HS-27A (cell line): ENCODE measurements at regions not wholly inside any gene's neighbourhood (a gene's known extent, or its start where the extent isn't known, plus 50 kb on each side); places are given as distances from the start of the nearest gene placed in this dataset.
"Not testable (repeated sequence)": the region's sequence is repeated elsewhere in the genome, so short reads cannot be mapped to it uniquely, and the experiment has no call there.

Source experiments
- DNase-seq: peaks from one replicate; pipeline ENCODE4 v3.0.0-alpha.2; 2012; ENCODE audit warnings: low read depth, missing footprints

GRCh38 chr6:93940381-93940780 is 521.0 kb upstream of the EPHA7 start:
- DNase-seq, result no peak

- DNase-seq, result no peak
Observed at GRCh38 chr6:93932175-93932574, 512.8 kb upstream of the EPHA7 start.

GRCh38 chr6:93927731-93928130 is 508.4 kb upstream of the EPHA7 start:
- DNase-seq, result no peak

GRCh38 chr6:93919365-93919764 is 500.0 kb upstream of the EPHA7 start:
- no peak for DNase-seq

DNA sequence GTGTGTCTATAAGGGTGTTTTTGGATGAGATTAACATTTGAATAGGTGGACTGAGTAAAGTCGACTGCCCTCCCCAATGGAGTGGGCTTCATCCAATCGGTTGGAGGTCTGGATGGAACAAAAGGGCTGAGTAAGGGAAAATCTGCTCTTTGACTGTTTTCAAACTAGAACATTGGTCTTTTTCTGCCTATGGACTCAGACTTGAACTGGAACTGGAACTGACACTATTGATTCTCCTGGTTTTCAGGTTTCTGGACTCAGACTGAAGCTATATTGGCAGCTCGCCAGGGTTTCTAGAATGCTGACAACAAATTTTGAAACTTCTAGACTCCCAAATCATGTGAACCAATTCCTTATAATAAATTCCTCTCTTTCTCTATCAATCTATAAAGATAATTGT is 498.9 kb upstream of the EPHA7 start:
- no peak for DNase-seq

DNA sequence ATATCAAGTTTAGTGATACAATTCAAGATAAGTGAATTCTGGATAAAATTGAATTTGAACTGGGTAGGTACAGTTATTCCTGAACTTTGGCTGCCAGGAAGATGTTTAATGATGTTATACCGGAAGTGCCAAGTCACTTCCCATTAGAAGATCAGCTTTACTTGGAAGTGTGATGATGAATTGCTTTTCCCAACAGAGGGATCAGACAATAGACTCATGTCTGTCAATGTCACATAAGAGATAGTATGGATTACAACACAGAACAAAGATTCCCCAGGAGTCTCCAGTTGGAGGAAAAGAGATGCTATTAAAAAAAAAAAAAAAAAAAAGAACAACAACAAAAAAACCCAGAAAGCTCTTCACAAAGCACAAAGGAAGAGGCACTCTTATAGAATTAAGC is 497.9 kb upstream of the EPHA7 start:
- no peak for DNase-seq

DNA sequence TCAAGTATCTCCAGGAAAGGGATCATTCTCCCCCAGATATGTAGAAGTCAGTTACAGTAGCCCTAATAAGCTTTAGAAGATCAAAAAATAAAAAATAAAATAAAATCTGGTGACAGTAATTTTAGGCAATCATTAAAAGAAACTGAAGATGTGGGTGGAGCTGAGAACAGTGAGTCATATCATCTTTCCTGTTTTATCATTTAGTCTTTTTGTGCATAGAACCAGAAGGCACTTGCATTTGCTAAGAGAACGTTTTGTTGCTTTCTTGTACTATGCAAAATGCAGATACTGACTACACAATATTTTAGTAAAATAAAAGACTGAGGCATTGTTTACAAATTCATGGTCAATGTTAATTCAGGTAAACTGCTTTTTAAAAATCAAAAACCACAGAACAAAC is 497.4 kb upstream of the EPHA7 start:
- no peak for DNase-seq

GRCh38 chr6:93915961-93916360 is 496.6 kb upstream of the EPHA7 start:
- no peak for DNase-seq

- no peak for DNase-seq
Observed at GRCh38 chr6:93902517-93902916, 483.2 kb upstream of the EPHA7 start.

DNA sequence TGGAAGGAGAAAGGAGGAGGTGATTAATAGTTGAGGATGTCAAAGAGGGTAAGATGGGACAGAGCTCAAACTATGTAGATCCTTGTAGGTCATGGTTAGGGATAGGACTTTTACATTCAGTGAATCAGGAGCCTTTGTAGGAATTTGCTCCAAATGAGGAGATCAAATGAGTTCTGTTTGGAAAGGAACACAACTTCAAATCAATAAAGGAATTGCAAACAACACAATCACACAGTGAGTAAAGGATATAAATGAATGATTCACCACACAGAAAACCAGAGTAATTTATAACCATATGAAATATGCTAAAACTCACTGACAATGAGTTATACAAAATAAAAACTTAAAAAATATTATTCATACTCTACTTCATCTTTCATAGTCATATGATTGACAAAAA is 480.8 kb upstream of the EPHA7 start:
- DNase-seq, result no peak

DNA sequence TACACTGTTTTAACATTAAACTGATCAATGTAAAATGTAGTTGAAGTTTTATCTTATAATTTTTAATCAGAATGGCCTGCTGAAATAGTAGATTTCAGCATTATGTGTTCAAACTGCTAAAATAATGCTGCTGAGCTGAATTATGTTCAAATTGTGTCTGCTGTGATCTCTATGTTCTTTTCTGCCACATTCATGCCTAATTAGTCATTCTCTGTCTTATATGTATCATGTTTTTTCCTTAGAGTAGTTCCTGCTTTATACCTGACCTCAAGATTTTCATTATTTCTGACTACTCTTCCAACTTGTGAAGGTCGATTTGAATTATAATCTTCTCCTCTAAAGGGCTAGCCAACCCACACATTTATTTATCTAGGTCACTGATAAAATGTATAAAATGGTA is 476.7 kb upstream of the EPHA7 start:
- no peak for DNase-seq

DNA sequence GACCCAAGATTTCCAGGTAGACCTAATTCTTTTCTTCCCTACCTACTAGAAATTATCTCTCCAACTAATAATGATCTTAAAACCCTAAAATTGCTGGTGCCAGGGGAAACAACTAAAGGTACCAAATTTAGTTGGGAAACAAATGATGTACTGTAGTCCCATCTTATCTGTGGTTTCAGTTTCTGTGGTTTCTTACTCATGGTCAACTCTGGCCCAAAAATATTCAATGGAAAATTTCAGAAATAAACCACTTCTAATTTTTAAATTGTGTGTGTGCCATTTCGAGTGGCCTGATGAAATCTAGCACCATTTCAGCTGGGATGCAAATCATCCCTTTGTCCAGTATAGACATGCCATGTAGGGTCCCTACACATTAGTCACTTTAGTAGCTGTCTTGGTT is 475.2 kb upstream of the EPHA7 start:
- DNase-seq, result no peak

DNA sequence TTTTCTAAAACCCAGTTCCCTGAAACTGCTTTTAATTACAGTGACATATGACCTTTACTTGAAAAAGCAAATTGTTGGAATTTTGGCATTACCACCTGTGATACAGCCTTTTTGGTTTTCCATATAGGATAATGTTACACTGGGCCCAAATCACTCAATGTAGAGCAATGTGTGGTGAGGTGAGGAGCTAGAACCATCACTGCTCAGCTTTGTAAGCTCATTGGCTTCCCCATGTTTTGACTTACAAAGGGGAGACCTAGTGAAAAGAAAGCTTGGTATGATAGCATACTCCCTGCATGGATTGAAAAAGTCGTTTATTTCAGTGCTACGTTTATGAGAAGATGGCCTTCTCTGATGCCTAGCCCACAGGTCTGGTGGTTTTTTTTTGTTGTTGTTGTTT is 470.4 kb upstream of the EPHA7 start:
- DNase-seq, result no peak

- DNase-seq, result no peak
Observed at GRCh38 chr6:93886416-93886815, 467.1 kb upstream of the EPHA7 start.

GRCh38 chr6:93859971-93860370 is 440.6 kb upstream of the EPHA7 start:
- no peak for DNase-seq

GRCh38 chr6:93858213-93858612 is 438.9 kb upstream of the EPHA7 start:
- no peak for DNase-seq

GRCh38 chr6:93849857-93850256 is 430.5 kb upstream of the EPHA7 start:
- DNase-seq, result no peak

- no peak for DNase-seq
Observed at GRCh38 chr6:93848031-93848742, 428.8 kb upstream of the EPHA7 start.

DNA sequence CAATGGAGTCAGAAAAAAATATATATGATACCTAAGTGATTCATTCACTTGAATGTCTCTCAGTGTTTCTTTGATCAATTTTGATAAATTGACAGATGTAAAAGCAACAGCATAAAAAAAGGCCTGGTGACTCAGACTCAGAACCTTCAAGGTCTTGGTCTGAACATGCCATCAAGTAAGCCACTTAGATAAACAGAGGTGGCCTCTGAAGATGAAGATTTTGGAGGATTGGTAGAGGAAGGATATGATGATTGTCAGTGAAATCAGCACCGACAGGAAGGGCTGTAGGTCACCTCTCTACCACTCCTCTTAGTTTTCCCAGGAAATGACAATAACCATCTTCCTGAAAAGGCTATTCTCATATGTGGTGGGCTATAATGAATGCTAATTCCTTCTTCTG is 422.8 kb upstream of the EPHA7 start:
- no peak for DNase-seq

DNA sequence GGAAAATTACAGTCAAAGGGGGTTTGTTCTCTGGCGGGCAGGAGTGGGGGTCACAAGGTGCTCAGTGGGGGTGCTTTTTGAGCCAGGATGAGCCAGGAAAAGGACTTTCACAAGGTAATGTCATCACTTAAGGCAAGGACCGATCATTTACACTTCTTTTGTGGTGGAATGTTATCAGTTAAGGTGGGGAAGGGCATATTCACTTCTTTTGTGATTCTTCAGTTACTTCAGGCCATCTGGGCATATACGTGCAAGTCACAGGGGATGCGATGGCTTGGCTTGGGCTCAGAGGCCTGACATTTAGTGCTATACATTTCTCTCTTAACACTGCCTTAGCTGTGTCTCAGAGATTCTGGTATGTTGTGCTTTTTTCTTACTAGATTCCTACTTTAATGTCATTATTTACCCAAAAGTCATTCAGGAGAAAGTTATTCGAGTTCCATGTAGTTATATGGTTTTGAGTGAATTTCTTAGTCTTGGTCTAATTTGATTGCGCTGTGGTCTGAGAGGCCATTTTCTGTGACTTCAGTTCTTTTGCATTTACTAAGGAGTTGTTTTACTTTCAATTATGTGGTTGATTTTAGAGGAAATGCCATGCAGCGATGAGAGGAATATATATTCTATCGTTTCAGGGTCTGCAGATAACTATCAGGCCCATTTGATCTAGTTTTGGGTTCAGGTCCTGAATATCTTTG is 416.2 kb upstream of the EPHA7 start:
- DNase-seq, result not testable (repeated sequence)

DNA sequence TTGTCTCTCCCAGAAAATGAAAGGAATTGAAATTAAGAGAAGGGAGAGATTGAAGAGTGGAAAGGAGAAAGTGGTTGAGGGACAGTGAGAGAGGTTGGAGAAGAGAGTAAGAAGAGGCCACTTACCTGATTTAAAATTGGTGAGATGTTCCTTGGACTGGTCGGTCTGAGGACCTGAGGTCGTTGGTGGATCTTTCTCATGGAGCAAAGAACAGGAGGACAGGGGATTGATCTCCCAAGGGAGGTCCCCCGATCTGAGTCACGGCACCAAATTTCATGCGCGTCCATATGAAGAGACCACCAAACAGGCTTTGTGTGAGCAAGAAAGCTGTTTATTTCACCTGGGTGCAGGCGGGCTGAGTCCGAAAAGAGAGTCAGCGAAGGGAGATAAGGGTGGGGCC is 415.7 kb upstream of the EPHA7 start:
- DNase-seq, result not testable (repeated sequence)

DNA sequence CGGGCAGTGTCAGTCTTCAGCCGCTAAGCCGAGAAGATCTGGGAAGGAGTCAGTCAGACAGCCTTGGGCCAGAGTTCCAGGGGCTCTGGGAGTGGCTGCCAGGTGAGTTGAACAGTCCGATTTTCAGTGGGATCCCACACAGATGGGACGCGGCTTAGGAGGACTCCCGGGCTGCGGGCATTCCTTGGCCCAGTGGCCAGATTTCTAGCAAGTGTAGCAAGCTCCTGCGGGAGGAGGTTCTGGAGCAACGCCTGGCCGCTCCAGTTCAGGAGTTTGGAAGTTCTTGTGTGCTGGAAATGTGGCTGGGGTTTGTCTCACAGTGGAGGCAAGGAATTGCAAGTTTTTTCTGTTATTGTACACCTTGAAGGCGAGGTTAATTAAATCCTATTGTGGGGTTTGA is 414.0 kb upstream of the EPHA7 start:
- not testable (repeated sequence) for DNase-seq

DNA sequence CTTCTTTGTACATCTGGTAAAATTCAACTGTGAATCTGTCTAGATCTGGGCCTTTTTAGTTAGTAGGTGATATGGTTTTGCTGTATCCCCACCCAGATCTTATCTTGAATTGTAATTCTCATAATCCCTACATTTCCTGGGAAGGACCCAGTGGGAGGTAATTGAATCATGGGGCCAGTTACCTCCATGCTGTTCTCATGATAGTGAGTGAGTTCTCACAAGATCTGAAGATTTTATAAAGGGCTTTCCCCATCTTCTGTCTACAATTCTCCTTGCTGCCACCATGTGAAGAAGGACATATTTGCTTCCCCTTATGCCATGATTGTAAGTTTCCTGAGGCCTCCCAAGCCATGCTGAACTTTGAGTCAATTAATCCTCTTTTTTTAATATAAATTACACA is 410.4 kb upstream of the EPHA7 start:
- DNase-seq, result not testable (repeated sequence)

DNA sequence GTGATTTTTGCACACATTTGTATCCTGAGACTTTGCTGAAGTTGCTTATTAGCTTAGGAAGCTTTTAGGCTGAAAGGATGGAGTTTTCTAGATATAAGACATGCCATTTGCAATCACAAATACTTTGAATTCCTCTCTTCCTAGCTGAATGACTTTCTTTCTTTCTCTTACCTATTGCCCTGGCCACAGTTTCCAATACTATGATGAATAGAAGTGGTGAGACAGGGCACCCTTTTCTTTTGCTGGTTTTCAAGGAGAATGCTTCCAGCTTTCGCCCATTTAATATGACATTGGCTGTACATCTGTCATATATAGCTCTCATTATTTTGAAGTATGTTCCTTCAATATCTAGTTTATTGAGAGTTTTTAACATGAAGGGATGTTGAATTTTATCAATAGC is 409.6 kb upstream of the EPHA7 start:
- DNase-seq, result no peak
